Ramos (cell line): ENCODE measurements at regions not wholly inside any gene's neighbourhood (a gene's known extent, or its start where the extent isn't known, plus 50 kb on each side); places are given as distances from the start of the nearest gene placed in this dataset.
"Not testable (repeated sequence)": the region's sequence is repeated elsewhere in the genome, so short reads cannot be mapped to it uniquely, and the experiment has no call there.

Source experiments
- in situ Hi-C: fragments of 300-500 bp; cut with MboI; formaldehyde crosslinking; loops from one replicate; pipeline ENCODE4 v1.14.3; 2022; ENCODE audit warnings: low sequenced_read_pairs; ENCODE audit not compliant: unreplicated experiment

DNA sequence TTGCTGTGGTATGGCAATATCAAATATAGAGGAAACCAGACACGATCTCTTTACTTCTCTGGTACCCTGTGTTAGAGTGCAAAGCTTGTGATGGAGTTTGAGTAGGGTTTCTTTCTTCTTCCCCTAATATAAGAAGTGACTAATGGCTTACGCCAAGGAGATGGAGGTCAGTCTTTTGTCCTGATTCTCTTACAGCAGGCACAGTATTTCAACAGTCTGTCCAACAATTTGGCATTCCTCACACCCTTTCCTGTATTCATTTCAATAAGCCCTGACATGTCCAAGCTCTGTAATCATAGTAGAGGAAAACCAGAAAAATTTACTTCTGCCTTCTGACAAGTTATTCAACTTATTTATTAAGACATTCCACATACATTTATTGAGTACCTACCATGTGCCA is 546.2 kb downstream of the TMEM135 start:
- in situ Hi-C loops, result no loop called here

DNA sequence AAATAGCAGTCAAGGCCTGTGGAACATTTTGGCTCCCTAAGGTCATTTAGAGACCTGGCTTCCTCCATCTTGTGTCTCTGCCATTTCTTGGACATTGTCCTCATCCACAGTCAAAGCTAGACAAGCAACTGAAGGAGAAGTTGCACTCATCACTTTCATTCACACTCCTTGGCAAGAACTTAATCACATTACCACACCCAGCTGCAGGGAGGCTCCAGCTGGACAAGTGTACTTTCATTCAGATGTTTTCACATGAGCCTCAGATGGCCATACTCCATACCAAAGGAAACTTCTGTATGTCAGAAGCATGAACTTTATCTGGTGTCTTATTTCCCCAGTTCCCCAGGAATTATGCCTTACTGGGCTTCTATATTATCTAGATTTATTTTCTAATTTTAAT is 537.4 kb downstream of the TMEM135 start:
- in situ Hi-C loops, result no loop called here

DNA sequence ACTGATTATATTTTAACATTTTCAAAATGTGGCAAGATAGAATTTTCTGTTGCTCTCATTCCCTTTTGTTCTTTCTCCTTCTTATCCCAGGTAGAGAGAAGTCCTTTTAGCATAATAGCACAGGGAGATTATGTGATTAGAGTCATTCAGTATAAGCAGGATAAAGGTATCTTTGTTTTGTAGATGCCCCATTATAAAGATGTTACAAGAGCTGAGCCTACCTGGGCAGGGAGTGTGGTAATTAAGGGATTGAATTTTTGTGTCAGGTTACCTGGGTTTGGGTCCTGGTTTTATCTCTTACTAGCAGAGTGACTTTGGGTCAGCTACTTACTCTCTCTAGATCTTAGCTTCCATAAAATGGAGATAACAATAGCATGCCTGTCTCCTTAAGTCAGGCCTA is 536.5 kb downstream of the TMEM135 start:
- in situ Hi-C loops, result no loop called here

DNA sequence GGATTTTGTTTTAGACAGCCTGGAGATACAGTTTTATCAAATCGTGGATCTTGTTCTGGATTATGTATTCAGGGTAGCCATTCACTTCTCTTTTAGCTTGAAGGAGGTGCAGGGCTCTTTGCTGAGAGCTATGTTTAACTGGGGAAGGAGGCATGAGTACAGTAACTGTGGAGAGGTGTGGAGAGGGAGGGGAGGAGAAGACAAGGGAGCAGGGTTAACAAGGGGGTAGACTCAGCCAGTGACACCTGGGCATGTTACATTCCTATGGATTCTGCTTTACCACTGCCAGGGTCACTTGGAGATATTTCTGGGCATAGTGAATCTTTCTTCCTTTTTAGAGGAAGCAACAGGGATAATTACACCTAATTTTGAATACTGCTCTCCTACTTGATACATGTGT is 536.0 kb downstream of the TMEM135 start:
- in situ Hi-C loops, result no loop called here

DNA sequence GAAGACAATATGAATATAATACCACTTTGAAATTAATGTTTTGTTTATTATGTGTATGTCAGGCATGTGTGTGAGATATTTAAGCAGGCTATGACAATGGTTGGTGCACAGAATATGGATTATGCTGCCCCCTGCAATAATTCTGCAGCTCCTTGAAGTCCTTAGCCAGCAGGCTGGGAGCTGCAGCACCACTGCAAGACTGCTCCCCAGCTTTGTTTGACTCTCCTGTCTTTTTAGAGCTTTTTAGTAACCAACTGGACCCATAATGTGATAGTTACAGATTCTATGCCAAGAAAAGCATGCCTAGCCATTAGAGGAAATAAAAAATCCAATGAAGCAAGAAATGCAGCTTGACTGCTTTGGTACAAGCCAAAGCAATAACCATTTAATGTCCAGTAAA is 535.1 kb downstream of the TMEM135 start:
- in situ Hi-C loops, result no loop called here

DNA sequence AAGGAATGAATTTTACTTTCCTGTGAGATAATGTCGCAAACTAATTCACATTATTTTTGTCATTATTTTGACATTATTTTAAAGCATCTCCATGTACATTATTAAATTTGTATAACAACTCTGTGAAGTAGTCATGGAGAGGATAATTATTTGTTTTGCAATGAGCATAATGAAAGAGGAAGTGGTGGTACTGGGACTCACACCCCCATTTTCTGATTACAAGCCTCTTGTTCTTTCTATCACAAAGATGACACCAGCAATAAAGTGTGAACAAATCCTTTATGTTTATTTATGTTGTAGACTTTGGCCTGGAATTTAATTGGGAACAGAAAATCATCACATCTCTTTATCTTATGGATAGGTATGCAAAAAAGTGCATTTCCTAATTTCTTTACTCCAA is 522.6 kb downstream of the TMEM135 start:
- in situ Hi-C loops, result no loop called here

DNA sequence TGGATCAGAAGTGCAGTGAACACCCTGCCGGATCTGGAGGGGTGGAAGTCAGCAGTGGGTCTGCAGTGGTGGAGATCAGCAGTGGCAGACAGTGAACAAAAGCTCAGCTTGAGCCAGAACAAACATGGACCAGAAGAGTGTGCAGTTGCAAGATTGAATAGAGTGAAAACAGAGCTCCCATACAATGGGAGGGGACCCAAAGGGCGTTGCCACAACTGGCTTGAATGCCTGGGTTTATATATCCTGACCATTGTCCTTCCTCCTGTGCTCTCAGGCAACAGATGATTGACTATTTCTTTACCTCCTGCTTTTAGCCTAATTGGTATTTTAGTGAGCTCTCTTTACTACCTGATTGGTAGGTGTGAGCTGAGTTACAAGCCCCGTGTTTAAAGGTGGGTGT is 522.1 kb downstream of the TMEM135 start:
- in situ Hi-C loops, result not testable (repeated sequence)

DNA sequence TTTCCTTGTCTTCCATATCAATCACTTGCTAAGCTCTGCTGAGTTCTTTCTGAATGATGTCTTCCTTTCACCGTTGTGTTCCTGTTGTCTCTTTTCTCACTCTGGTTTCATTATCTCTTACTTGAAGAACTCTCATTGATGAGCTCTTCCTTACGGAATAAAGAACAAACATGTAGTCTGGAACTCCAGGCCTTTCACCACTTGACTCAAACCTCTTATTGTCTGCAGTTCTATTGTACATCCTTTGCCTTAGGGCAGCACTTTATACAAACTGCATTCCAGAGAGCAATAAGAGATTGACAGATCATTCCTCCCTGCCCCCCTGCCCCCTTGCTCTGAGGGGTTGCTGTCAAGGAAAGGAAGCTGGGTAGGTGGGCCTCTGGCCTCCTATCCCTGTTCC is 517.4 kb downstream of the TMEM135 start:
- in situ Hi-C loops, result no loop called here

DNA sequence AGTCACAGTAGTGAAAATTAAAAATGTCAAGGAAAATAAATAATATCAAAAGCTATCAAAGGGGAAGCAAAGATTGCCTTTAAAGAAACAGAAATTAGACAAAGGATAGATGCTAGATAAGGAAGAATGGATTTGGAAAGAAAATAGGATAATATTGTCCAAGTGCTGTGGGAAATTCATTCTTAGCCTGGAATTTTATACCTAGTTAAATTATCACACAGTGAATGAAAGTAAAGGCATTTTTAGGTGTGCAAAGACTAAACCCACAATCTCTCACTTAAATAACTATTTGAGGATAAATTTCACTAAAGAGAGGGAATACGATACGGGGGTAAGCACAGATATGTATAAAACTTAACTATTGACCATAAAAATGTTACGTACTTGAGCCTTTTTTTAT is 511.1 kb downstream of the TMEM135 start:
- in situ Hi-C loops, result no loop called here

DNA sequence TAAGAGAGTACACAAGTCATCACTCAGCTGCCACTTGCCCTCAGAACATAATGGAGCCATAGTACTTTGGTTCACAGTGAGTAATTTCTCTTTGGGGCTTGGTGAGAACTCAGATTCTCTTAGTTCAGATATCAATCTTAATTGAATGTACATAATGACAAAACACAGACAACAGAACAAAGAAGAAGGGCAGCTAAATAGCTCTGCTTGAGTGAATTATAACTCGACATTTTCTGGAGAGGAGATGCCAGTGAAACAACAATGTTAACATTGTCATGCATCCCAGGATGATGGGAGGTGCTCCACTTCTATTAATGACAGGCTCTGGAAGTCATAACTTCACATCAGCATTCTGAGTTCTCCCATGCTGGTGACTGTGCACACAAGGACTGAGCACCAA is 508.1 kb downstream of the TMEM135 start:
- in situ Hi-C loops, result no loop called here

DNA sequence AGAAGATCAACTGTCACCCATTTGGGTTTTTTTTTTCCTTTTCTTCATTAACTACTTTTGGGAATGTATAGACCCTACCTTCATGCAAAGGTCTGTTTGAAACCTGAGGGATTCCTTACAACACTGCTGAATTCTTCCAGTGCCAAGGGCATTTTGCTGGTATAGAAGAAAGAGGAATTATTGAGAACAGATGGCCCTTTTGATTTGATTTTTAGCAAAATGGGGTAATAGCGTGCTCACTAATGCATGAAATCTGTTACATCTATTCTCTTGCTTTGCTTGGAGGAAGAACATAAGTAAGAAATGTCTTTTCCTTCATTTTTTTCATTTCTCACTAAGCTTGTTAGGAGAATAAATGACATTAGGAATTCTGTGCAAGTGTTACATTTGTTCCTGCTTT is 501.9 kb downstream of the TMEM135 start:
- in situ Hi-C loops, result no loop called here

DNA sequence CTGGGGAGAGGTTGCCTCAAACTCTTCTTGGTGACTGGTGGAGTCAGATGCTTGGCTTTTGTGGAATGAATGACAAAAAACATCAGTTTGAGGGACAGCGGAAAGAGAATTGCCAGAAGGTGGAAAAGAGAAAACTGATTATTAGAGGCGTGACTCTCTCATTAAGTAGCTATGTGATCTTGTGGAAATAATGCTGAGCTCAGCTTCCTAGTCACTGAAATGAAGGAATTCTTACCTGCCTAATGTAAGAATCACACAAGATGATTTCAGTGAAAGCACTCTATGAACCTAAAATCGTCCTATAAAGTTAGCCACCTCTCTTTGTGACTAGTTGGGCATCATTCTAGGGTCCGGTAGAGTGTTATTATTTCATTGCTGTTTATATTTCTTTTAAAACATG is 498.8 kb downstream of the TMEM135 start:
- in situ Hi-C loops, result no loop called here

DNA sequence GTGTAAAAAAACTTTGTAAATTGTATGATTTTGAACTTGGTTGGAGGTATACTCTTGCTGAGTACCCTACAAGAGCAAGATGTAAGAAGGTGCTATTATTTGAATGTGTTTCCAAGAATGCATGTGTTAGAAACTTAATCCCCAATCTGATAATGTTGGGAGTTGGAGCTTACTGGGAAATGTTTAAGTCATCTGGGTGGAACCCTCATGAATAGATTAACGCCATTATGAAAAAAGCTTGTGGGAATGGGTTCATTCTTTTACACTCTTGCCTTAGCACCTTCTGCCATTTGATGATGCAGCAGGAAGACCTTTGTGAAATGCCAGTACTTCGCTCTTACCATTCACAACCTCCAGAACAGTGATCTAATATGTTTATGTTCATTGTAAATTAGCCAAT is 498.3 kb downstream of the TMEM135 start:
- in situ Hi-C loops, result no loop called here

DNA sequence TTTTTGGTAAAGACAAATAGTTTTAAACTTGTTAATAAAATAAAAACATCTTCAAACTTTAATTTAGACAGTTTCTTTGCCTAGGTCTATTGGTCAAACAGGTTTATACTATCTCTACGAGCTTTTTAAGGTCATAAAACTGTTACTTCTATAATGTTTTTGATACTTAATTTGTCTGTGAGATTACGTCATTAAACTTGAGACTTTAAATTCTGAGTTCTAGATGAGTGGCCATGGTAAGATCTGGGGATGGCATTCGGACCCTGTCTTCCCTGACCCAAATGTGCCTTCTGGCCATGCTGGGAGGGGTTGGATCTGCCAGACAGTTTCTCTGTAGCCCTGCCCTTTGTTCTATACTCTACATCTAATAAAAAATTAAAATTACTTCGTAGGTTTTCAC is 497.8 kb downstream of the TMEM135 start:
- in situ Hi-C loops, result no loop called here

DNA sequence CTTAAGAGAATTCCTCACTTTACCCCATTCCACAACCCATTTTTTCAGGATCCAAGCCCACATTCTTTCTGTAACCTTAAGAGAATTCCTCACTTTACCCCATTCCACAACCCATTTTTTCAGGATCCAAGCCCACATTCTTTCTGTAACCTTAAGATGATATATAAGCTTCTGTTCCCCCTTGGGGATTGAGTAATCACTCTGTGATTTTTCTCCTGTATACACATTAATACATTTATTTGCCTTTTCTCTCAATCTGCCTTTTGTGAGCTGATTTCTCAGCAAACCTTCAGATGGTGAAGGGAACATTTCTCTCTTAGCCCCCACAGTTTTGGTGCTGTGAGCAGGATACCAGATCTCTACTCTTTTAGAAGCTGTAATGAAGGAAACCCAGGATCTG is 494.1 kb downstream of the TMEM135 start:
- in situ Hi-C loops, result not testable (repeated sequence)

DNA sequence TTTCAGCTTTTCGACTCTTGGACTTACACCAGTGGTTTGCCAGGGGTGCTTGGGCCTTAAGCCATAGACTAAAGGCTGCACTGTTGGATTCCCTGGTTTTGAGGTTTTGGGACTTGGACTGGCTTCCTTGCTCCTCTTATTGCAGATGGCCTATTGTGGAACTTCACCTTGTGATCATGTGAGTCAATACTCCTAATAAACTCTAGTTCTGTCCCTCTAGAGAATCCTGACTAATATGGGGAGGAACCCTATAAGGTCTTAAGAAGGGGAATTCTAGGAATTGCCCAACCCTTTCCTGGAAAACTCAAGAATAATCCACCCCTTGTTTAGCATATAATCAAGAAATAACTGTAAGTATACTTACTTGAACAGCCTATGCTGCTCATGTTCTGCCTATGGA is 491.8 kb downstream of the TMEM135 start:
- in situ Hi-C loops, result no loop called here

DNA sequence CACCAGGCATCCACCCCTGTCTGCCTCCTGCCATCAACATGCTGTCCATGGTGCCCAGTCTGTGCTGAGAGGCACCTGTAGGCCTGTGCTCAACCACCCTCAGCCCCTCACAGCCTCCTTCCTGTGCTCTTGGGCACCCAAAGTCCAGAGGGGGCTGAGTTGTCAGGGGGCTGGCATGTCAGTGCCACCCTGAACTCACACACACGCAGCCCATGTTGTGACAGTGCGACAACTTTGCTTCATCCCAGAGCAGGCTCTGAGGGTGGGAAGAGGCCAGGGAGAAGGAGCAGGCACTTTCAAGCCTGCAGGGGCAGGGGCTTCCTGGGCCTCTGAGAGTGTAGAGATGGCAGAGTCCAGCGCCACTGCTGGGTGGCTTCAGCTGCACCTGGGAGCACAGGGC is 491.0 kb downstream of the TMEM135 start:
- in situ Hi-C loops, result no loop called here

DNA sequence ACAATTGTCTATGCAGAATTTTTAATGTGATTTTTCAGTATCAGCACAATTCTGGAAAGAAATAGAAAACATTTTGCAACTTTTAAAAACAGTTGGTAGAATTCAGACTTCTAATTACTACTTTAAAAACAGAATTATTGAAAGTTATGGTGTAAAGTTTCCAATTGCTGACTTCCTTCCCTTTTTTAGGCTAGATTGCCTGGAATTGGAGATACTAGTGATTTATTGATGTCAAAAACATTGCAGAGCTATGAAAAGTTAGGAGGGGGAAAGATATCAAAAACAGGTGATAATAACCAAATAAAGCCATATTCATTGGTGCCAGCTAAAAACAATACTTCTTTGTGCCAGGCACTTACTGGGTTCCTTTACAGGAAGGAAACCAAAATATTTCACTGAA is 485.5 kb downstream of the TMEM135 start:
- in situ Hi-C loops, result no loop called here

DNA sequence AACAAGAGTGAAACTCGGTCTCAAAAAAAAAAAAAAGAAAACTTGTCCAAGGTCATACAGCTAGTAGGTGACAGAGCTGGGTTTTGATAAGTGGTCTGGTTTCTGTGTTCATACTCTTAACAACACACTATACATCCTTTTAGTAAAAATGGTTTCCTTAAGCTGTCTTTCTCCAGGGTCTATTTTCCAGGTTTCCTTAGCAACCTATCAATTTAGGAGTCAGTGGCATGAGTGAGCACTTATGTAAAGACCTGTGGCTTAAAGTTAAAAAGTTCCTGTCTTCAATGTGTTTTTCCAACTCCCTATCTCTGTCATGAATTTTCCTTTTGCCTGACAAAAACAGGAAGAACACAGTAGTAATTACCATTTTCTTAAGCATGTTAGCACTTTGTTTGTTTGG is 480.5 kb downstream of the TMEM135 start:
- in situ Hi-C loops, result no loop called here

DNA sequence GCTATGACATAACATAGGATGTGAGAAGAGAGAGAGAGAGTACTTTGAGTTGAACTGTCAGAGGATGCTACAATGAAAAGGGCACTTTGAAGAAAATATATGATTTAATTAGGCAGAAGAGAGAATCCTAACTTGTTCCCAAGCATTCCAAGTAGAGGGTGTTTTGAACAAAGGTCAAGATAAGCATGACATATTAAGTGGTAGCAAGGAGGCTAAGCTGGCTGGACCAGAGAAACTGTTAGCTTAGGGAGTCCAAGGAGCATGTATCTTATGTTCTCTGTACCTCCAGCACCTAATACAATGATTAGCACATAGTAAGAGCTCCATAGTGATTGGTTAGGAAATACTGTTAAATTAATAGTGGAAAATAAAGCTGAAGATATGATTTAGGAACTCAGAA is 479.6 kb downstream of the TMEM135 start:
- in situ Hi-C loops, result no loop called here

DNA sequence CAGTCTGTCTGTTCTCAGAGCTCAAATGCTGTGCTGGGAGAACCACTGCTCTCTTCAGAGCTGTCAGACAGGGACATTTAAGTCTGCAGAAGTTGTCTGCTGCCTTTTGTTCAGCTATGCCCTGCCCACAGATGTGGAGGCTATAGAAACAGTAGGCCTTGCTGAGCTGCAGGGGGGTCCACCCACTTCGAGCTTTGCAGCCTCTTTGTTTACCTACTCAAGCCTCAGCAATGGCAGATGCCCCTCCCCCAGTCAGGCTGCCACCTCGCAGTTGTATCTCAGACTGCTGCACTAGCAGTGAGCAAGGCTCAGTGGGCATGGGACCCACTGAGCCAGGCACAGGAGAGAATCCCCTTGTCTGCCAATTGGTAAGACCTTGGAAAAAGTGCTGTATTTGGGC is 470.0 kb downstream of the TMEM135 start:
- in situ Hi-C loops, result not testable (repeated sequence)

DNA sequence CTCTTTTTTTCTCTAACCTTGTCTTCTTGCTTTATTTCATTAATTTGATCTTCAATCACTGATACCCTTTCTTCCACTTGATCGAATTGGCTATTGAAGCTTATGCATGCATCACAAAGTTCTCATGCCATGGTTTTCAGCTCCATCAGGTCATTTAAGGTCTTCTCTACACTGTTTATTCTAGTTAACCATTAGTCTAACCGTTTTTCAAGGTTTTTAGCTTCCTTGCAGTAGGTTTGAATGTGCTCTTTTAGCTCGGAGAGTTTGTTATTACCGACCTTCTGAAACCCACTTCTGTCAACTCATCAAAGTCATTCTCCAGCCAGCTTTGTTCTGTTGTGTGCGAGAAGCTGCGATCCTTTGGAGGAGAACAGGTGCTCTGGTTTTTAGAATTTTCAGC is 469.2 kb downstream of the TMEM135 start:
- in situ Hi-C loops, result not testable (repeated sequence)

DNA sequence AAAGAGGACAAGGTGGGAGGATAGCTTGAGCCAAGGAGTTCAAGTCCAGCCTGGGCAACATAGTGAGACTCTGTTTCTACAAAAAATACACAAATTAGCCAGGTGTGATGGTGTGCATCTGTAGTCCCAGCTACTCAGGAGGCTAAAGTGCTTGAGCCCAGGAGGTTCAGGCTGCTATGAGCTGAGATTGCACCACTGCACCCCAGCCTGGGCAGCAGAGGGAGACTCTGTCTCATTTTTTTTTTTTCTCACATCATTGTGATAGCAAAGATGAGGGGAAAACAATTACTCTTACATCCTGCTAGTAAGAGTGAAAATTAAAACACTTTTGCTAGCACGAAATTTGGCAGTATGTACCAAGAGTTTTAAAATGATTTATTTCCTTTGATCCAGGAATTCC is 463.7 kb downstream of the TMEM135 start:
- in situ Hi-C loops, result no loop called here
